ENCODE measurements at regions not wholly inside any gene's neighbourhood (a gene's known extent, or its start where the extent isn't known, plus 50 kb on each side); places are given as distances from the start of the nearest gene placed in this dataset.

GRCh38 chr11:91563176-91563575 is 661.4 kb upstream of the FAT3 start:
- no peak overlapping the region for H3K23ac ChIP-seq (ENCODE audit: low read length in 2 of 2)
- no peak overlapping the region for H3K27ac ChIP-seq (ENCODE audit: low read length, poor library complexity, severe bottlenecking)
- no peak overlapping the region for H2BK120ac ChIP-seq (ENCODE audit: low read depth, low read length)
- H3K18ac ChIP-seq (ENCODE audit: low read depth in 1 of 2, low read length in 2 of 2) = no peak overlapping the region
- H3K79me1 ChIP-seq (replicated peaks; ENCODE audit: low read length, poor library complexity, severe bottlenecking) = no peaks in the 10 kb centered on the region
- H2BK12ac ChIP-seq (ENCODE audit: low read length in 2 of 2) = no peak overlapping the region
- H3K4me2 ChIP-seq (ENCODE audit: low read length, poor library complexity, severe bottlenecking) = no peak overlapping the region
- H2BK5ac ChIP-seq (ENCODE audit: low read depth, low read length, poor library complexity, severe bottlenecking) = no peak overlapping the region
- H3K9ac ChIP-seq (ENCODE audit: low read length) = no peak overlapping the region
- no peak overlapping the region for H4K91ac ChIP-seq (ENCODE audit: low read length)
- H3K9me3 ChIP-seq (ENCODE audit: control insufficient read depth, low read length) = peaks cover 20% of the 10 kb centered on the region
- H3K14ac ChIP-seq (ENCODE audit: low read length in 2 of 2) = no peak overlapping the region
- no peaks in the 10 kb centered on the region for H3K36me3 ChIP-seq (ENCODE audit: control insufficient read depth in 1 of 2, insufficient read depth in 2 of 2, low read depth in 1 of 2, low read length in 2 of 2)
- H2BK15ac ChIP-seq (ENCODE audit: low read depth, poor library complexity, severe bottlenecking) = no peak overlapping the region
- H2AK5ac ChIP-seq (ENCODE audit: low read length, severe bottlenecking) = no peak overlapping the region
- H3K4me1 ChIP-seq (ENCODE audit: control insufficient read depth, insufficient read depth, low read depth, low read length) = no peaks in the 10 kb centered on the region
- WGBS = 89% methylated on average over 1 of the region's 1 CpG
- H4K8ac ChIP-seq (ENCODE audit: low read length) = no peak overlapping the region
- H2AFZ ChIP-seq (ENCODE audit: low read depth, low read length) = no peak overlapping the region
- no peaks in the 10 kb centered on the region for H3K27me3 ChIP-seq (ENCODE audit: control insufficient read depth in 1 of 2, insufficient read depth in 1 of 2, low read length in 2 of 2)
- H3K4me3 ChIP-seq (ENCODE audit: insufficient read depth in 1 of 2, low read depth in 1 of 2, low read length in 2 of 2) = no peak overlapping the region
- H3K4ac ChIP-seq (ENCODE audit: low read depth in 1 of 2, low read length in 2 of 2) = no peak overlapping the region
- DNase-seq = no peak

- H3K23ac ChIP-seq (ENCODE audit: low read length in 2 of 2) = no peak overlapping the region
- no peak overlapping the region for H4K8ac ChIP-seq (ENCODE audit: low read length)
- no peak overlapping the region for H3K27ac ChIP-seq (ENCODE audit: low read length, poor library complexity, severe bottlenecking)
- no peak overlapping the region for H4K91ac ChIP-seq (ENCODE audit: low read length)
- H3K4me1 ChIP-seq (ENCODE audit: control insufficient read depth, insufficient read depth, low read depth, low read length) = no peaks in the 10 kb centered on the region
- H3K4me2 ChIP-seq (ENCODE audit: low read length, poor library complexity, severe bottlenecking) = no peak overlapping the region
- H2BK15ac ChIP-seq (ENCODE audit: low read depth, poor library complexity, severe bottlenecking) = no peak overlapping the region
- H3K36me3 ChIP-seq (ENCODE audit: control insufficient read depth in 1 of 2, insufficient read depth in 2 of 2, low read depth in 1 of 2, low read length in 2 of 2) = no peaks in the 10 kb centered on the region
- no peak overlapping the region for H3K14ac ChIP-seq (ENCODE audit: low read length in 2 of 2)
- no peak for DNase-seq
- H2AFZ ChIP-seq (ENCODE audit: low read depth, low read length) = no peak overlapping the region
- H3K27me3 ChIP-seq (ENCODE audit: control insufficient read depth in 1 of 2, insufficient read depth in 1 of 2, low read length in 2 of 2) = no peaks in the 10 kb centered on the region
- no peak overlapping the region for H3K4me3 ChIP-seq (ENCODE audit: insufficient read depth in 1 of 2, low read depth in 1 of 2, low read length in 2 of 2)
- no peak overlapping the region for H3K18ac ChIP-seq (ENCODE audit: low read depth in 1 of 2, low read length in 2 of 2)
- no CpG with 5 or more reads among the region's 2 CpGs for WGBS
- no peaks in the 10 kb centered on the region for H3K79me1 ChIP-seq (replicated peaks; ENCODE audit: low read length, poor library complexity, severe bottlenecking)
- H2AK5ac ChIP-seq (ENCODE audit: low read length, severe bottlenecking) = no peak overlapping the region
- no peak overlapping the region for H2BK12ac ChIP-seq (ENCODE audit: low read length in 2 of 2)
- no peak overlapping the region for H2BK120ac ChIP-seq (ENCODE audit: low read depth, low read length)
- H2BK5ac ChIP-seq (ENCODE audit: low read depth, low read length, poor library complexity, severe bottlenecking) = no peak overlapping the region
- H3K9ac ChIP-seq (ENCODE audit: low read length) = no peak overlapping the region
- no peak overlapping the region for H3K4ac ChIP-seq (ENCODE audit: low read depth in 1 of 2, low read length in 2 of 2)
- H3K9me3 ChIP-seq (ENCODE audit: control insufficient read depth, low read length) = peaks cover 20% of the 10 kb centered on the region
These were observed 664.2 kb upstream of the FAT3 start for GRCh38 chr11:91560434-91560833.

GRCh38 chr11:91538065-91538464 is 686.6 kb upstream of the FAT3 start:
- Histone ChIP-seq H3K4me1 (ENCODE audit: control insufficient read depth, insufficient read depth, low read depth, low read length) (no peaks in the 10 kb centered on the region), H3K9me3 (ENCODE audit: control insufficient read depth, low read length) (peaks cover 18% of the 10 kb centered on the region), H4K91ac (ENCODE audit: low read length) (no peak overlapping the region), H3K4ac (ENCODE audit: low read depth in 1 of 2, low read length in 2 of 2) (no peak overlapping the region), H3K14ac (ENCODE audit: low read length in 2 of 2) (no peak overlapping the region), H2BK12ac (ENCODE audit: low read length in 2 of 2) (no peak overlapping the region), H3K36me3 (ENCODE audit: control insufficient read depth in 1 of 2, insufficient read depth in 2 of 2, low read depth in 1 of 2, low read length in 2 of 2) (no peaks in the 10 kb centered on the region), H3K23ac (ENCODE audit: low read length in 2 of 2) (no peak overlapping the region), H2AK5ac (ENCODE audit: low read length, severe bottlenecking) (no peak overlapping the region), H3K4me2 (ENCODE audit: low read length, poor library complexity, severe bottlenecking) (no peak overlapping the region), H3K4me3 (ENCODE audit: insufficient read depth in 1 of 2, low read depth in 1 of 2, low read length in 2 of 2) (no peak overlapping the region), H3K27me3 (ENCODE audit: control insufficient read depth in 1 of 2, insufficient read depth in 1 of 2, low read length in 2 of 2) (no peaks in the 10 kb centered on the region), H2BK120ac (ENCODE audit: low read depth, low read length) (no peak overlapping the region), H2AFZ (ENCODE audit: low read depth, low read length) (no peak overlapping the region), H4K8ac (ENCODE audit: low read length) (no peak overlapping the region), H2BK15ac (ENCODE audit: low read depth, poor library complexity, severe bottlenecking) (no peak overlapping the region), H3K9ac (ENCODE audit: low read length) (no peak overlapping the region), H3K18ac (ENCODE audit: low read depth in 1 of 2, low read length in 2 of 2) (no peak overlapping the region), H2BK5ac (ENCODE audit: low read depth, low read length, poor library complexity, severe bottlenecking) (no peak overlapping the region), H3K79me1 (replicated peaks; ENCODE audit: low read length, poor library complexity, severe bottlenecking) (no peaks in the 10 kb centered on the region), H3K27ac (ENCODE audit: low read length, poor library complexity, severe bottlenecking) (no peak overlapping the region)
- DNase-seq = no peak

GRCh38 chr11:91536366-91536765 is 688.3 kb upstream of the FAT3 start:
- H3K27me3 ChIP-seq (ENCODE audit: control insufficient read depth in 1 of 2, insufficient read depth in 1 of 2, low read length in 2 of 2) = no peaks in the 10 kb centered on the region
- no peak overlapping the region for H3K4me3 ChIP-seq (ENCODE audit: insufficient read depth in 1 of 2, low read depth in 1 of 2, low read length in 2 of 2)
- 76% methylated on average over 1 of the region's 1 CpG for WGBS
- no peak overlapping the region for H3K23ac ChIP-seq (ENCODE audit: low read length in 2 of 2)
- H3K9ac ChIP-seq (ENCODE audit: low read length) = no peak overlapping the region
- H3K4me2 ChIP-seq (ENCODE audit: low read length, poor library complexity, severe bottlenecking) = no peak overlapping the region
- no peak overlapping the region for H2BK120ac ChIP-seq (ENCODE audit: low read depth, low read length)
- H3K27ac ChIP-seq (ENCODE audit: low read length, poor library complexity, severe bottlenecking) = no peak overlapping the region
- DNase-seq = no peak
- no peak overlapping the region for H2BK15ac ChIP-seq (ENCODE audit: low read depth, poor library complexity, severe bottlenecking)
- no peak overlapping the region for H4K91ac ChIP-seq (ENCODE audit: low read length)
- H2BK5ac ChIP-seq (ENCODE audit: low read depth, low read length, poor library complexity, severe bottlenecking) = no peak overlapping the region
- no peaks in the 10 kb centered on the region for H3K79me1 ChIP-seq (replicated peaks; ENCODE audit: low read length, poor library complexity, severe bottlenecking)
- H3K9me3 ChIP-seq (ENCODE audit: control insufficient read depth, low read length) = peaks cover 20% of the 10 kb centered on the region
- no peaks in the 10 kb centered on the region for H3K4me1 ChIP-seq (ENCODE audit: control insufficient read depth, insufficient read depth, low read depth, low read length)
- no peak overlapping the region for H2AK5ac ChIP-seq (ENCODE audit: low read length, severe bottlenecking)
- H2AFZ ChIP-seq (ENCODE audit: low read depth, low read length) = no peak overlapping the region
- no peak overlapping the region for H2BK12ac ChIP-seq (ENCODE audit: low read length in 2 of 2)
- no peak overlapping the region for H3K14ac ChIP-seq (ENCODE audit: low read length in 2 of 2)
- no peak overlapping the region for H4K8ac ChIP-seq (ENCODE audit: low read length)
- no peak overlapping the region for H3K18ac ChIP-seq (ENCODE audit: low read depth in 1 of 2, low read length in 2 of 2)
- H3K36me3 ChIP-seq (ENCODE audit: control insufficient read depth in 1 of 2, insufficient read depth in 2 of 2, low read depth in 1 of 2, low read length in 2 of 2) = no peaks in the 10 kb centered on the region
- H3K4ac ChIP-seq (ENCODE audit: low read depth in 1 of 2, low read length in 2 of 2) = no peak overlapping the region

All from mesenchymal stem cell (in vitro differentiated cells and primary cell).